ENCODE measurements at regions not wholly inside any gene's neighbourhood (a gene's known extent, or its start where the extent isn't known, plus 50 kb on each side); places are given as distances from the start of the nearest gene placed in this dataset.

GRCh38 chr3:104604326-104605010, 762.2 kb upstream of the ALCAM start:
- Histone ChIP-seq H3K36me3 (replicated peaks; ENCODE audit: insufficient read depth, low read length) (no peaks in the 10 kb centered on the region), H3K4me2 (ENCODE audit: low read depth, low read length) (no peak overlapping the region), H3K4me3 (ENCODE audit: low read length) (no peak overlapping the region), H3F3A (ENCODE audit: insufficient read depth, low read length) (no peaks in the 10 kb centered on the region), H3K9me2 (replicated peaks; ENCODE audit: insufficient read depth, low read length) (no peaks in the 10 kb centered on the region), H3K27me3 (replicated peaks; ENCODE audit: insufficient read depth, low read length) (no peaks in the 10 kb centered on the region), H4K20me1 (ENCODE audit: insufficient read depth, low read length) (no peaks in the 10 kb centered on the region), H3K79me2 (ENCODE audit: low read length) (no peaks in the 10 kb centered on the region), H3K27ac (ENCODE audit: low read length) (no peak overlapping the region), H2AFZ (ENCODE audit: low read length) (no peak overlapping the region), H3K4me1 (ENCODE audit: low read length) (no peaks in the 10 kb centered on the region), H3K9ac (ENCODE audit: low read length) (no peak overlapping the region), H3K9me3 (replicated peaks; ENCODE audit: insufficient read depth, low read length) (no peaks in the 10 kb centered on the region)
- no peak for DNase-seq
- TF ChIP-seq EZH2phosphoT487 (IDR thresholded peaks at IDR 0.05; ENCODE audit: low read length): no peak
- 0 out of 2 replicates have a peak, but pooled peaks have one; percentile 14 for TF ChIP-seq CTCF (IDR thresholded peaks at IDR 0.05; ENCODE audit: low read length)
- no peak for TF ChIP-seq EZH2 (optimal IDR thresholded peaks at IDR 0.05; ENCODE audit: low read depth, low read length)

- H3K9me2 ChIP-seq (replicated peaks; ENCODE audit: insufficient read depth, low read length): no peaks in the 10 kb centered on the region
- H3K4me2 ChIP-seq (ENCODE audit: low read depth, low read length): no peak overlapping the region
- H4K20me1 ChIP-seq (ENCODE audit: insufficient read depth, low read length): no peaks in the 10 kb centered on the region
- no peaks in the 10 kb centered on the region for H3K9me3 ChIP-seq (replicated peaks; ENCODE audit: insufficient read depth, low read length)
- H3K4me1 ChIP-seq (ENCODE audit: low read length): no peaks in the 10 kb centered on the region
- no peak overlapping the region for H3K4me3 ChIP-seq (ENCODE audit: low read length)
- H3K27ac ChIP-seq (ENCODE audit: low read length): no peak overlapping the region
- H3K79me2 ChIP-seq (ENCODE audit: low read length): no peaks in the 10 kb centered on the region
- H2AFZ ChIP-seq (ENCODE audit: low read length): no peak overlapping the region
- H3F3A ChIP-seq (ENCODE audit: insufficient read depth, low read length): no peaks in the 10 kb centered on the region
- TF ChIP-seq EZH2phosphoT487 (IDR thresholded peaks at IDR 0.05; ENCODE audit: low read length) (no peak), CTCF (IDR thresholded peaks at IDR 0.05; ENCODE audit: low read length) (no peak), EZH2 (optimal IDR thresholded peaks at IDR 0.05; ENCODE audit: low read depth, low read length) (no peak)
- H3K27me3 ChIP-seq (replicated peaks; ENCODE audit: insufficient read depth, low read length): no peaks in the 10 kb centered on the region
- H3K9ac ChIP-seq (ENCODE audit: low read length): no peak overlapping the region
- H3K36me3 ChIP-seq (replicated peaks; ENCODE audit: insufficient read depth, low read length): no peaks in the 10 kb centered on the region
- DNase-seq: no peak
These were observed 759.9 kb upstream of the ALCAM start for GRCh38 chr3:104606812-104607211.

- H3K9ac ChIP-seq (ENCODE audit: low read length): no peak overlapping the region
- no peaks in the 10 kb centered on the region for H3F3A ChIP-seq (ENCODE audit: insufficient read depth, low read length)
- H3K27ac ChIP-seq (ENCODE audit: low read length): no peak overlapping the region
- no peak for DNase-seq
- H3K4me3 ChIP-seq (ENCODE audit: low read length): no peak overlapping the region
- no peaks in the 10 kb centered on the region for H3K9me3 ChIP-seq (replicated peaks; ENCODE audit: insufficient read depth, low read length)
- H3K4me2 ChIP-seq (ENCODE audit: low read depth, low read length): no peak overlapping the region
- H2AFZ ChIP-seq (ENCODE audit: low read length): no peak overlapping the region
- no peaks in the 10 kb centered on the region for H3K36me3 ChIP-seq (replicated peaks; ENCODE audit: insufficient read depth, low read length)
- no peaks in the 10 kb centered on the region for H3K79me2 ChIP-seq (ENCODE audit: low read length)
- no peaks in the 10 kb centered on the region for H3K27me3 ChIP-seq (replicated peaks; ENCODE audit: insufficient read depth, low read length)
- no peaks in the 10 kb centered on the region for H4K20me1 ChIP-seq (ENCODE audit: insufficient read depth, low read length)
- H3K4me1 ChIP-seq (ENCODE audit: low read length): no peaks in the 10 kb centered on the region
- H3K9me2 ChIP-seq (replicated peaks; ENCODE audit: insufficient read depth, low read length): no peaks in the 10 kb centered on the region
- TF ChIP-seq EZH2phosphoT487 (IDR thresholded peaks at IDR 0.05; ENCODE audit: low read length) (no peak), CTCF (IDR thresholded peaks at IDR 0.05; ENCODE audit: low read length) (no peak), EZH2 (optimal IDR thresholded peaks at IDR 0.05; ENCODE audit: low read depth, low read length) (no peak)
These were observed 755.7 kb upstream of the ALCAM start for GRCh38 chr3:104610730-104611652.

All from MM.1S (cell line).